GM12891 (cell line): ENCODE measurements at regions not wholly inside any gene's neighbourhood (a gene's known extent, or its start where the extent isn't known, plus 50 kb on each side); places are given as distances from the start of the nearest gene placed in this dataset.

Experiments used
- PAX5 ChIP-seq: IDR thresholded peaks from 2 replicates; pipeline ENCODE4 v1.6.1; 2011; ENCODE audit warnings: low read length, moderate library complexity, mild to moderate bottlenecking; ENCODE audit not compliant: insufficient read depth, severe bottlenecking
- POLR2A ChIP-seq: IDR thresholded peaks from 2 replicates; pipeline ENCODE4 v1.6.1; 2011; ENCODE audit warnings: low read depth, low read length, control low read depth
- POLR2AphosphoS5 ChIP-seq: IDR thresholded peaks from 2 replicates; pipeline ENCODE4 v1.6.1; 2011; ENCODE audit warnings: low read depth, low read length, control low read depth
- POU2F2 ChIP-seq: IDR thresholded peaks from 2 replicates; pipeline ENCODE4 v1.6.1; 2011; ENCODE audit warnings: low read depth, mild to moderate bottlenecking, control low read depth, low read length, moderate library complexity
- SPI1 ChIP-seq: IDR thresholded peaks from 2 replicates; pipeline ENCODE4 v1.6.1; 2011; ENCODE audit warnings: low read depth, low read length, control low read depth
- TAF1 ChIP-seq: IDR thresholded peaks from 2 replicates; pipeline ENCODE4 v1.6.1; 2011; ENCODE audit warnings: low read depth, low read length, control low read depth

GRCh38 chr9:87392086-87392485 is 105.6 kb upstream of the DAPK1 start:
- TF ChIP-seq POLR2A: no peak
- no peak for TF ChIP-seq POLR2AphosphoS5
- no peak for TF ChIP-seq TAF1
- no peak for TF ChIP-seq PAX5
- no peak for TF ChIP-seq POU2F2
- TF ChIP-seq SPI1: no peak
